SK-N-MC (cell line): ENCODE measurements at regions not wholly inside any gene's neighbourhood (a gene's known extent, or its start where the extent isn't known, plus 50 kb on each side); places are given as distances from the start of the nearest gene placed in this dataset.

Experiments used
- DNase-seq: peaks from one replicate; pipeline ENCODE4 v3.0.0-alpha.2; 2011; ENCODE audit warnings: low read depth, low spot score
- H3K27ac ChIP-seq: fragments of 200-600 bp; sonication (generic); 2 replicates; pipeline ENCODE4 v1.5.1; 2016; ENCODE audit warnings: mixed run types
- H3K36me3 ChIP-seq: fragments of 200-600 bp; sonication (generic); 2 replicates; pipeline ENCODE4 v1.6.1; 2017; ENCODE audit warnings: antibody characterized with exemption, low read length, mixed read lengths; ENCODE audit not compliant: insufficient read depth
- H3K4me3 ChIP-seq: fragments of 200-600 bp; sonication (generic); 2 replicates; pipeline ENCODE4 v1.5.1; 2016
- H3K9ac ChIP-seq: fragments of 200-600 bp; sonication (generic); 2 replicates; pipeline ENCODE4 v1.8.0; 2017; ENCODE audit warnings: mixed run types, mixed read lengths; ENCODE audit not compliant: insufficient read length
- H3K9me3 ChIP-seq: fragments of 200-600 bp; sonication (generic); 2 replicates; pipeline ENCODE4 v1.6.1; 2017; ENCODE audit warnings: low read depth, mild to moderate bottlenecking, antibody characterized with exemption, low read length, moderate library complexity, mixed read lengths
- EZH2 ChIP-seq: fragments of 200-600 bp; sonication (generic); IDR thresholded peaks from one replicate; pipeline ENCODE4 v1.6.1; 2017; ENCODE audit warnings: antibody characterized with exemption
- FOXP2 ChIP-seq: optimal IDR thresholded peaks from 2 replicates; pipeline ENCODE3; 2011; ENCODE audit warnings: mild to moderate bottlenecking, moderate library complexity; ENCODE audit not compliant: insufficient read depth; ENCODE audit errors: extremely low read length, control extremely low read depth
- POLR2AphosphoS5 ChIP-seq: IDR thresholded peaks from 2 replicates; pipeline ENCODE4 v1.6.1; 2012; ENCODE audit warnings: mild to moderate bottlenecking, low read depth, low read length, borderline replicate concordance

DNA sequence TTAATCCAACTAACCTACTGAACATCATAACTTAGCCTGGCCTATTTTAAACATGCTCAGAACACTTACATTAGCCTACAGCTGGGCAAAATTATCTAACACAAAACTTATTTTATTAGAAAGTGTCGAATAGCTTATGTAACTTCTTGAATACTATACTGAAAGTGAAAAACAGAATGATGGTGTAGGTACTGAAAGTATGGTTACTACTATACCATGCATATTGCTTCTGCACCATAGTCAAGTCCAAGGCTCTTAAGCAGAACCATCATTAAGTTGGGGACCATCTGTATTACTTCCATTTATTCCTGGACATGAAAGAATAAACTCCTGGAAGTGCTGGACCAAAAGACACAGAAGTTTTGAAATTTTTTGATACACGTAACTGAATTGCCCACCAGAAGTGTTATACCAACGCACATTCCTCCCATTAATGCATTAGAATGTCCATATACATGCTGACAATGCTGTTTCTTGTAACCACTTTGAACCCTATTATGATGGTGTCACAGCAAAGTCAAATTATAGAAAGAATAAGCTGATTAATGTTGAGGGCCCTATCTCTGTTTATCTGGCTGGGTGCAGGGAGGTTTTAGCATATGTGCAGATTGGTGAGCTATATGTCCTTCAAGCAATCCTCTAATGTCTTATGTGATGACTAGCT, 375.7 kb downstream of the ACTL7B start:
- Histone ChIP-seq H3K36me3 (no peaks in the 10 kb centered on the region), H3K9ac (no peak overlapping the region), H3K4me3 (no peak overlapping the region), H3K27ac (no peak overlapping the region), H3K9me3 (no peaks in the 10 kb centered on the region)
- no peak for DNase-seq
- no peak for TF ChIP-seq EZH2
- no peak for TF ChIP-seq FOXP2
- TF ChIP-seq POLR2AphosphoS5: no peak

DNA sequence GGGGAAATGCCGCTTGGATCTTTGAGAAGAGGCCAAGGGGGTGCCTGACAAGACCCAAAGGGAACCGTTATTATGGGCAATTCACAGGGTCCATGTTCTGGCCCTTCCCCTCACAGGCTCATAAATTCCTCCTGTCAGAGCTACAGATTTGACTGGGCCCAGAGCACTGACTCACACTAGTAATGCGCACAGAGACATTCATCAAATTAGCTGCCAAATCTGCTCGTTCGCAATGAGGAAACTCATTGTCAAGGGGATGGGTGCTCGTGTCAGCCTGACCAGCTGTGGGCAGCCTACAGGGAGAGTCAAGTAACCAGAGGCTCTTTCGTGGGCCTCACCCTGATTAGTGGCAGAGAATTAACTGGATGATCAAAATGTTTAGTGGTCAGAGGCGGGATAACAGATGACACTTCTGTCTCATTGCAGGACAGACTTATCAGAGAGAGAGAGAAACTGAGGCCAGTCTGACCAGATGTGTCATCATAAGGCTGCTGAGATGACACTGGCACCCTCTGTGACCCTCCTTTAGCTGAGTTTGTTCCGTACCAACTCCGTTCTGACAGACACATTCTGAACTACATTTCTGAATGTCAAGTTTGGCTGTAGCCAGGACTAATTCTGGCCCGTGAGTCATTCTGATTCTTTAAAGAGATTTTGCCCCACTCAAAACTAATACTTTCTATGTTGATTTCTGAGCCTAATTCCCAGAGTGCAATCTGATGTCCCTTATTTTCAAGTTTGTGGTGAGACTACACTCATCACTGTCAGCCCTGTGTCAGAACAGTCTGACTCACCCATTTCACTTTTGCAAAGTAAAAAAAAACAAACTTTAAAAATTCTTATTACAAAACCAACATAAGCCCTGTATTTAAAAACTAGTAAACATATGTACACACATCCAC, 377.1 kb downstream of the ACTL7B start:
- H3K27ac ChIP-seq: no peak overlapping the region
- H3K4me3 ChIP-seq: no peak overlapping the region
- H3K36me3 ChIP-seq: no peaks in the 10 kb centered on the region
- H3K9me3 ChIP-seq: no peaks in the 10 kb centered on the region
- no peak for DNase-seq
- TF ChIP-seq POLR2AphosphoS5: no peak
- no peak for TF ChIP-seq EZH2
- TF ChIP-seq FOXP2: no peak
- no peak overlapping the region for H3K9ac ChIP-seq

DNA sequence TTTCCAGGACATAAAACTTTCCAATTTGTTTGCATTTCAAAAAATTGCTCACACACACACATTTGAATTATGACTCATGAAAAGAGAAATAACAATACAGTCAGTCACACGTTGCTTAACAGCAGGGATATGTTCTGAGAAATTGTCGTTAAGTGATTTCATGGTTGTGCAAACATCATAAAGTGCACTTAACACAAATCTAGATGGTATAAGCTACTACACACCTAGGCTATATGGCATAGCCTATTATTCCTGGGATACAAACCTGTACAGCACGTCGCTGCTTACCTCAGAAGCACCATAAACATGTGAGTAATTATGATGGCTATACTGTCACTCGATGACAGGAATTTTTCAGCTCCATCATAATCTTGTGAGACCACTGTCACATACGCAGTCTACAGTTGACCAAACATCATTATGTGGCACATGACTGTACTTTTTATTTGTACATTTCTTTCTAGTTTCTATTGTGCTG, 378.2 kb downstream of the ACTL7B start:
- H3K4me3 ChIP-seq: no peak overlapping the region
- no peaks in the 10 kb centered on the region for H3K36me3 ChIP-seq
- no peaks in the 10 kb centered on the region for H3K9me3 ChIP-seq
- H3K9ac ChIP-seq: no peak overlapping the region
- TF ChIP-seq POLR2AphosphoS5 (no peak), EZH2 (no peak)
- no peak overlapping the region for H3K27ac ChIP-seq
- DNase-seq: no peak

DNA sequence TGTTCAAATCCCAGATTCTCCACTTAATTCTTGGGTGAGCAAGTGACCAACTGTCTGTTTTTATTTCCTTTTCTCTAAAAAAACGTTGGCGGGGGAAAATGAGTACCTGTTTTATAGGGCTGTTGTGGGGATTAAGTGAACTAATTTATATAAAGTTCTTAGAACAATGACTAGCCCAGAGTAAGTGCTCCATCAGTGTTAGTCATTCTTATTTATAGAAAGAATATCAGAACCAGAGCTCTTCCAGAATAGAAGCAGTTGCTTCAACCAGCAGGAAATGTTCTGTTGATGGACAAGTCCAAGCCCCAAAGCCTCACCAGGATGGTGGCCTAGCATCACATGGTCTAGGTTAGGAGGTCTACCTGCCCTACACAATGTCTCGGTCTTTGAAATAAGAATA, 379.2 kb downstream of the ACTL7B start:
- no peak overlapping the region for H3K27ac ChIP-seq
- DNase-seq: no peak
- no peak overlapping the region for H3K9ac ChIP-seq
- no peaks in the 10 kb centered on the region for H3K36me3 ChIP-seq
- no peaks in the 10 kb centered on the region for H3K9me3 ChIP-seq
- TF ChIP-seq POLR2AphosphoS5 (no peak), EZH2 (no peak), FOXP2 (no peak)
- no peak overlapping the region for H3K4me3 ChIP-seq

DNA sequence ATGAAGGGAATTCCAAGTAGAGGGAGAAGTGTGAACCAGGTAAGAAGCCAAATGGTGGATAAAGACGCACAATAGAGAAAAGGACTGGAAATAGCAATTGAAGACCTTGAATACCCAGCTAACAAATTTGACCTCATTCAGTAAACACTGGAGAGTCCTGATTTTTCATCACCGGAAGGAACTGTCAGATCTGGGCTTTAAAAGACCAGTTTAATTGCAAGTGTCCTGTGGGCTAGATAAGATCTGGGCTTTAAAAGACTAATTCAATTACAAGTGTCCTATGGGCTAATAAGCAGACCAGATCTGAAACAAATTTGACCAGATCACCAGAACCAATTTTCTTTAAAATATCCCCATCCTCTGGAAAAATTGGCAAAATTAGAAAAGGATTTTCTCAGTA, 380.0 kb downstream of the ACTL7B start:
- no peak for DNase-seq
- Histone ChIP-seq H3K36me3 (no peaks in the 10 kb centered on the region), H3K9ac (no peak overlapping the region), H3K27ac (no peak overlapping the region), H3K9me3 (no peaks in the 10 kb centered on the region), H3K4me3 (no peak overlapping the region)
- TF ChIP-seq POLR2AphosphoS5: no peak
- TF ChIP-seq FOXP2: no peak
- no peak for TF ChIP-seq EZH2

DNA sequence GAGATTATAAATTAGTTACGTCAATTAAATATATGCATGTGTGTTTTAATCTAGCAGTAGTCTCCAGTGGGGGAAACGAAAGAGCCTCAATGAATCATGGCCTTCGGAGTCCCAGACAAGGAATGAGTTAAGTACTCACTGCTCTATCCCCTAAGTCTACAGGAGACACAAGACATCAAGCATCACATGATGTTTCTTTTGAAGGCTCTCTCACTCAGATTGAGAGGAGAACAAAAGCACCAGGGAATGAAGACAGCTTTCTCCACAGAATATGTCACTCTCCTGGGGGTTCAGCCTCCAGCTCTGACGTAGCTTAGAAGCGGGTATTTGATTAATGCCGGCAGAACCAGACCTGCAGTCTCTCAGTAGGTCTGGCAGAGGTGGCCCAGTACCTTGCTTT, 381.4 kb downstream of the ACTL7B start:
- H3K36me3 ChIP-seq: no peaks in the 10 kb centered on the region
- no peak overlapping the region for H3K9ac ChIP-seq
- DNase-seq: no peak
- TF ChIP-seq POLR2AphosphoS5: no peak
- no peak for TF ChIP-seq EZH2
- no peak for TF ChIP-seq FOXP2
- H3K4me3 ChIP-seq: no peak overlapping the region
- H3K27ac ChIP-seq: no peak overlapping the region
- no peaks in the 10 kb centered on the region for H3K9me3 ChIP-seq

DNA sequence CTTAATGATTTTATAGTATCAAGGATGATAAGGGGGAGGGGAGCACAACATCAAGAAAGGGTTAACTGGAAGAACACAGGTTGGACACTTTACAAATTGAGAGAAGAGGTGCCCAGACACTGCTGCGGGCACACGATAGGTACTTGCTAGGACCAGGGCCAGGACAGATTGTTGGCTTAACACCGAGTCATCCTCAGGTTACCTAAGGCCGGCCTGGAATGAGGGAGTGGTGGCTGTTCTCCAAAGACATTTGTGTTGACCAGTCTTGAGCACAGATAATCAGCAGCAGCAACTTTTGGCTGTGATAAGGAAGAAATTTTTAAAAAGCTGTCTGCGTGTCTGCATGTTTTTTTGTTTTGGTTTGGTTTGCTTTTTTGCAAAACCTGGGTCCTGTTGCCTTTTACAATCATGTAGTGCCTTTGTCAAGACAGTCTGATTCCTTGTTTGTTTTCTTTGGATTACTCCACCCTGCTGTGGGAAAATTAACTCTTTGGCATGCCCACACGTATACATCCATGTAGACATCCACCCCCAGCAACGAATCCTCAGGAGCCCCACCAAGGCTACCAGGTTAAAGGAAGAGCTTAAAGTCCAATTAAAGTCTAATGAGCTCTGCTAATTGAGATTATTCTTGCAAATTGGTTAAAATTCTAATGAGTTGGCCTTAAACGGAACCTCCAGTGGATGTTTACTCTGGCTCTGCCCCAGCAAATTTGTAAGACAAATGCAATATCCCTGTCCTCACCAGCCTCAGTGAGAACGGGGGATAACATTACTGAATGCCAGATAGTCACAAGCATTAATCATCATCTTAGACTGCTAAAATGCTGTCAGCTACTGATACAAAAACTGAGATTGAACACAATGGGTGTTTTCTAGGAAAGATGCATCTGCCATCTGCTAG, 382.3 kb downstream of the ACTL7B start:
- Histone ChIP-seq H3K36me3 (no peaks in the 10 kb centered on the region), H3K27ac (no peak overlapping the region), H3K9me3 (no peaks in the 10 kb centered on the region), H3K4me3 (no peak overlapping the region), H3K9ac (no peak overlapping the region)
- DNase-seq: no peak
- TF ChIP-seq EZH2 (no peak), FOXP2 (no peak), POLR2AphosphoS5 (no peak)

DNA sequence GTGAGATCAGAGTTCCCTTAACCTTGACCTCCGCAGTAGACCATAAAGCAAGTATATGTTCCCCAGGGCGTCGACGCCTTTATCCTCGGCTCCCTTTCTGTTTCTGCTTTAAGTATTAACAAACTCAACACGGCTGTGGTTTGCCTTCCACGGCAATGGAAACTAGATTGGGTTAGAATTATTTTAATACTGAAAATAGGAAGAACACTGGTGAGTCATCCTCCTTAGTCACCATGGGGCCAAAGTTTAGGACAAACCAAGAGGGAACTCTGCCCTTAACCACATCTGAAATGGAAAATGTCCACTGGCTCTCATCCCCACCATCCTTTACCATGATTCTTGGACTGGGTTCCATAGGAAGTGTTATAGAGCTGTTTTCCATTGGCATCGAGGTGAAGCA, 386.1 kb downstream of the ACTL7B start:
- H3K9ac ChIP-seq: no peak overlapping the region
- no peaks in the 10 kb centered on the region for H3K36me3 ChIP-seq
- H3K27ac ChIP-seq: no peak overlapping the region
- H3K9me3 ChIP-seq: no peaks in the 10 kb centered on the region
- TF ChIP-seq EZH2: no peak
- no peak for TF ChIP-seq POLR2AphosphoS5
- no peak for DNase-seq
- no peak overlapping the region for H3K4me3 ChIP-seq
